SK-N-SH (cell line): ENCODE measurements at regions not wholly inside any gene's neighbourhood (a gene's known extent, or its start where the extent isn't known, plus 50 kb on each side); places are given as distances from the start of the nearest gene placed in this dataset.

Experiments
- CTCF ChIP-seq: fragments of 200-600 bp; sonication (generic); IDR thresholded peaks from 2 replicates; pipeline ENCODE4 v1.6.1; 2017; ENCODE audit warnings: antibody characterized with exemption, mild to moderate bottlenecking, moderate library complexity
- FOXJ3 ChIP-seq: sonication (generic); formaldehyde crosslinking; IDR thresholded peaks from 2 replicates; pipeline ENCODE4 v1.5.1; 2020; ENCODE audit warnings: mild to moderate bottlenecking, missing genetic modification reagents
- GABPA ChIP-seq: IDR thresholded peaks from 2 replicates; pipeline ENCODE4 v1.4.0; 2012; ENCODE audit warnings: low read depth, mild to moderate bottlenecking
- POLR2AphosphoS5 ChIP-seq: IDR thresholded peaks from 2 replicates; pipeline ENCODE4 v1.6.1; 2012; ENCODE audit warnings: low read depth, low read length
- RAD21 ChIP-seq: IDR thresholded peaks from 2 replicates; pipeline ENCODE4 v1.6.1; 2012; ENCODE audit warnings: mild to moderate bottlenecking, low read length
- RFX5 ChIP-seq: IDR thresholded peaks from 2 replicates; pipeline ENCODE4 v1.6.1; 2012; ENCODE audit warnings: mild to moderate bottlenecking, improper control_type of control experiment, low read length
- SIN3A ChIP-seq: IDR thresholded peaks from 2 replicates; pipeline ENCODE4 v1.6.1; 2012; ENCODE audit warnings: low read depth, mild to moderate bottlenecking, low read length, moderate library complexity, borderline replicate concordance
- TAF1 ChIP-seq: IDR thresholded peaks from 2 replicates; pipeline ENCODE4 v1.6.1; 2012; ENCODE audit warnings: low read depth, mild to moderate bottlenecking, low read length, moderate library complexity, borderline replicate concordance
- TCF12 ChIP-seq: IDR thresholded peaks from 2 replicates; pipeline ENCODE4 v1.4.0; 2012
- TF ChIP-seq, protein P1 (sequence below): fragments of 150-350 bp; IDR thresholded peaks from 2 replicates; pipeline ENCODE4 v1.6.1; 2016; ENCODE audit warnings: mild to moderate bottlenecking, low read depth, low read length

DNA sequence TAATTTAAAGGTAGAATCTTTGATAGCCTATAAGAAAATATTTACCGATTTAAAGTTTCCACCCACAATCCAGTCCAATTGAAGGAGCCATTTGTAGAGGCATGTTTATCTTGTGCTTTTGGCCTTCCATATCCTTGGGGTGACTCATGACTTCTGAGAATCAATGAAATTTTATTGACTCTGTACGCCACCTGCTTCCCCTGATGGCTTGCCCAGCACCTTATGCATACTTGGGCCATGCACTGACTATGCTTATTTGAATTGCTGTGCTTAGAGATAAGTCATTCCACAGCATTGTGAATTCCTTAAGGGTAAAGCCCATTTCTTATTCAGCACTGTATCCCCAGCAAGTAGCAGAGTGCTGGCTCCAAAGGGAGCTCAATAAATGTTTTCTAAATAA lies 954.8 kb upstream of the SEL1L start:
- TF ChIP-seq FOXJ3 (no peak), TAF1 (no peak), TCF12 (no peak), CTCF (no peak), GABPA (no peak), POLR2AphosphoS5 (no peak), RFX5 (no peak), SIN3A (no peak), RAD21 (no peak)
- TF ChIP-seq, protein P1, sequence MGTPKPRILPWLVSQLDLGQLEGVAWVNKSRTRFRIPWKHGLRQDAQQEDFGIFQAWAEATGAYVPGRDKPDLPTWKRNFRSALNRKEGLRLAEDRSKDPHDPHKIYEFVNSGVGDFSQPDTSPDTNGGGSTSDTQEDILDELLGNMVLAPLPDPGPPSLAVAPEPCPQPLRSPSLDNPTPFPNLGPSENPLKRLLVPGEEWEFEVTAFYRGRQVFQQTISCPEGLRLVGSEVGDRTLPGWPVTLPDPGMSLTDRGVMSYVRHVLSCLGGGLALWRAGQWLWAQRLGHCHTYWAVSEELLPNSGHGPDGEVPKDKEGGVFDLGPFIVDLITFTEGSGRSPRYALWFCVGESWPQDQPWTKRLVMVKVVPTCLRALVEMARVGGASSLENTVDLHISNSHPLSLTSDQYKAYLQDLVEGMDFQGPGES, result no peak
